ENCODE measurements at regions not wholly inside any gene's neighbourhood (a gene's known extent, or its start where the extent isn't known, plus 50 kb on each side); places are given as distances from the start of the nearest gene placed in this dataset.

GRCh38 chr17:53619025-53619424 is 203.7 kb upstream of the KIF2B start:
- no peak for TF ChIP-seq CREB1 (IDR thresholded peaks at IDR 0.05; ENCODE audit: low read depth)
- no peak for TF ChIP-seq YY1 (IDR thresholded peaks at IDR 0.05; ENCODE audit: low read depth)
- no peak for TF ChIP-seq TCF12 (IDR thresholded peaks at IDR 0.05; ENCODE audit: low read depth)
- TF ChIP-seq FOXM1 (IDR thresholded peaks at IDR 0.05; ENCODE audit: borderline replicate concordance, low read depth): no peak
- no peak for TF ChIP-seq REST (IDR thresholded peaks at IDR 0.05; ENCODE audit: low read depth)
- TF ChIP-seq MAX (IDR thresholded peaks at IDR 0.05): no peak
- TF ChIP-seq EP300 (IDR thresholded peaks at IDR 0.05; ENCODE audit: borderline replicate concordance): no peak
- TF ChIP-seq EGR1 (IDR thresholded peaks at IDR 0.05): no peak

Measured in Ishikawa (cell line).